ENCODE measurements at regions not wholly inside any gene's neighbourhood (a gene's known extent, or its start where the extent isn't known, plus 50 kb on each side); places are given as distances from the start of the nearest gene placed in this dataset.

DNA sequence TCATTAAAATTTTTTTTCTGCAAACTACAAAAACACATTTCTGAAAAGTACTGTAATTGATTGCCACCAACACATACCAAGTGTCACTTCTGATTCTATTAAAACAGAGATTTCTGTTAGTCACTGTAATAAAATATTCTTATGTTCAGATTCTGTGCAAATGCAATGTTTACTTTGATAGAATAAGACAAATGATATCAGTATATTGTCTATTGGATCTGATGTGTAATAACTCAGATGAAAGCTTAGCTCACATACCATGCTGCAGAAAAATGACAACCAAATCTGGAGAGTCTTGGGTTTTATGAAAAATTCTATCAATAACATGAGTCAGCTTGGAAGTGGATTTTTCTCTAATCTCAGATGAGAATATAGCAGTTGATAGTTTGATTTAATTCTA lies 963.8 kb upstream of the B3GALT2 start:
- DNase-seq (ENCODE audit: low read depth in 2 of 2, low spot score in 1 of 2) = no peak

DNA sequence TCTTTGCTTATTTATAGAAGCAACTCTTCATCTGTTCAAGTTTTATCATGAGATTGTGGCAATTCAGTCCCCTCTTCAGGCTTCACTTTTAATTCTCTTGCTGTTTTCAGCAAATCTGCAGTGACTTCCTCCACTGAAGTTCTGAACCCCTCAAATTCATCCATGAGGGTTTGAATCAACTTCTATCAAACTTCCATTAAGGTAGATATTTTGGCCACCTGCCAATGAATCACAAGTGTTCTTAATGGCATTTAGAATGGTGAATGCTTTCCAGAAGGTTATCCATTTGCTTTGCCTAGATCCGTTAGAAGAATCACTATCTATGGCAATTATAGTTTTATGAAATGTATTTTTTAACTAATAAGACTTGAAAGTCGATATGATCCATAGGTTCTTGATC lies 946.7 kb upstream of the B3GALT2 start:
- DNase-seq (ENCODE audit: low read depth in 2 of 2, low spot score in 1 of 2) = no peak

DNA sequence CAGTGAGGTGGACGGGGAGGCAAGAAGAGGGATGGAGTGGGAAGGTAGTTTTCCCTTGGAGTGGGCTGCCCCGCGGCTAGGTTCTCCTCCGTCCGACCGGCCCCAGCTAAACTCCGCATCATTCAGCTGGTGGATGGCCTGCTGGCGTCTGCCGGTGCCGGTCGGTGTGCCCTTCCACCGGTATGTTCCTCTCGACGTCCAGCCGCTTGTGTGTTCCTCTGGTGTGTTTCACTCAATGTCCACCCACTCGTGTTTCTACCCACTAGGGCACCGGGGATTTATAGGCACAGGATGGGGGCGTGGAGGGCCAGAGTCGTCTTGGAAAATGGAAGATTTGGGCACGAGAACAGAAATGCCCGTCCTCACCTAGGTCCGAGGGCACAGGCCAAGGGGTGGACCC lies 931.7 kb upstream of the B3GALT2 start:
- DNase-seq (ENCODE audit: low read depth in 2 of 2, low spot score in 1 of 2) = no peak

DNA sequence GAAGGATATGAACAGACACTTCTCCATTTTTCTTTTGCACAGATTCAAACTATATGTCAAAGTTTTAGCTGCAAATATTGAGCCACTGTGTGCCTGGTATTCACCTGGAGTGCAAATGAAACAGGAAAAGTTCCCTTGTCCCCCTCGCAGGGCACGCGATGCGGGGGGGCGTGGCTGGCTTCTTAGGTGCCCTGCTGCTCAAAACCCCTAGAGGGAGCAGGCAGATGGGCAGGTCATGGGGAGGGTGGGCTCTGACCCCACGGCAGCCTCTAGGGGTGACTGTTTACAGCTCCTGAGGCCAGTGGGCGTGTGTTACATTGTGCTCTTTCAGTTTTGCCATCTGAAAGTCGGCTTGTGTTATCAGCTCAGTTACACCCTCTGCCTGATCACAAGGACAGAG lies 931.2 kb upstream of the B3GALT2 start:
- no peak for DNase-seq (ENCODE audit: low read depth in 2 of 2, low spot score in 1 of 2)

DNA sequence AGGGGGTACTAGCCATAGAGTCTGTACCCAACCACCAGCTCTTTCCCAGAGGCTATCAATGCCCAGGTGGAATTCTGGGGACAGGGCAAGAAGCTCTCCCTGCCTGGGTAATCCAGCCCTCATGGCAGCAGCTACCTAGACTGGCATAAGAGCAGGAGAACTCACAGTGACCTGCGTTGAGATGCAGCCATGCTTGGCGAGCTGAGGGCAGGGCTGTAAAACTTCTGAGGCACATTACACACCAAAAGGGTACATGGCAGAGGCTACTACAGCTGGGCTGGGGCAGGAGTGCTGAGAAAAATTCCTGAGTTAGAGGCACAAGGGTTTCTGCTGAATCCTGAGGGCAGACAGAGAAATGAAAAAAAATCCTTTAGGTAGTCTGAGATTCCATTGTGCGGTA lies 927.9 kb upstream of the B3GALT2 start:
- no peak for DNase-seq (ENCODE audit: low read depth in 2 of 2, low spot score in 1 of 2)

DNA sequence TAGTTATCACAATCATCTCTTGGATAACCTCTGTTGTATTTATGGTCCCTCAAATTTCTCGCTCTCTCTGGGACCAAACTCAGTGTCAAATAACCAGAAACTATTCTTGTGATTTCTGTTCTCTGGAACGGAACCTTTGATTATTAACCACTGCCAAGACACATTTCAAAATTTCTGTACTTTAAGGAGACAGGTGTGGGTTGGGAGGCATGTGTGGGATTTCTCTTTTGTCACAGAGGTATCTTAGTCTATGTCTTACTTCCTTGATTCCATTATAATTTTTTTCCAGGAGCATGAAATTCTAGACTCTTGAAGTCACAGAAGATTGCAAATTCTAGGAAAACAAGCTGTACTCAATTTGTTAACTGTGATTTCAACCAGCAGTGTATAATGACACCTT lies 919.0 kb upstream of the B3GALT2 start:
- DNase-seq (ENCODE audit: low read depth in 2 of 2, low spot score in 1 of 2) = no peak

DNA sequence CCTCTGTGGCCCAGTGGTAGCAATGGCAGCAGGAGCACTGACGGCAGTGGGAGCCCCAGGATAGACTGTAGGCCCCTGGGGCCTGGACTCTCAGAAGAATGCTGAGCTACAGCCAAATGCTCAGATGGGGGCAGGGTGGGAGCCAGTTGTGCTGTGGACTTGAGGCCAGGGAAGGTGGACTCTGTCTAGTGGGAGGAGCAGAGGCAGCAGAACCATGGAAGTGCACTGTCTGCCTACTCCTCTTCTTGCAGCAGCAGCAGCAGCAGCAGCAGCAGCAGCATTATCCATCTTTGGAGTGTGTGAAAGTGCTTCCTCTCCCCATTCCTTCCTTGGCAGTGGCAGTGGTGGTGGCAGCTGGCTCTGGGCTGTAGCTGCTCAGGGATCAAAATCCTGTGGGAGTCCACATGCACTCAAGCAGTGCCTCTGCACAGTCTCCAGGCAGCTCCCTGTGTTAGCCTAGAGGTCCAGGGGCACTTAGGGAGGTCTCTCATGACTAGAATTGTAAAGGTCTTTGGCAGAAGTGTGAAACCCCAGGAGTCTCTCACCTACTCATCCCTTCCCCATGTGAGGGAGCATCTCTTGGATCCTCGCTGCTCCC lies 917.9 kb upstream of the B3GALT2 start:
- DNase-seq (ENCODE audit: low read depth in 2 of 2, low spot score in 1 of 2) = no peak

DNA sequence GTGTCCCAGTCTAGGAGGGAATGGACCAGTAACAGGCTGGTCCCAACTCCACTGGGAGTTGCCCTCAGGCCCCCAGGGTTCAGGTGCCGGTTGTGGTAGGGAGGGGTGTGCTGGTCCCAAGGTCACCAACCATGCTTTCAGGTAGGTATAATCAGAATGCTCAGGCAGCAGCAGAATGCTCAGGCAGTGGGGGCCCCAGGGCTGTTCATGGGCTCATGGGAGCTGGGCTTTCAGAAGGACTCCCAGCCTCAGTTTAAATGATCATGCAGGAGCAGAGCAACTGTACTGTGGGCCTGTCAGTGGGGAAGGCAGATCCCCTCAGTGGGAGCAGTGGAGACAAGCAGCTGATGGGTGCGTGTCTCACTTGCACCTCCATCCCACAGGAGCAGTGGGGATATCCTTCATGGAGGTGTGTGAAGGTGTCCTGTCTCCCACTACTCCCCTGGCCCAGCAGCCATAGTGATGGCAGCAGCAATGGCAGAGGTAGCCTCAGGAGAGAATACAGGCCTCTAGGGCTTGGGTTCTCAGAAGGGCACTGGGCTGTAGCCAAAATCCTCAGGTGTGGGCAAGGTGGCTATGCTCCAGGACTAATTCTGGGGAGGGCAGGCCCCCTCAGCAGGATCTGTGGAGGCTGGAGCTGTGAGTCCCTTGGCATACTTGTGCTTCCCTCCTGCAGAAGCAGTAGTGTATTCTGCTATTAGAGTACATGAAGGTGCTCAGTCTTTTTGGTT lies 917.3 kb upstream of the B3GALT2 start:
- no peak for DNase-seq (ENCODE audit: low read depth in 2 of 2, low spot score in 1 of 2)

DNA sequence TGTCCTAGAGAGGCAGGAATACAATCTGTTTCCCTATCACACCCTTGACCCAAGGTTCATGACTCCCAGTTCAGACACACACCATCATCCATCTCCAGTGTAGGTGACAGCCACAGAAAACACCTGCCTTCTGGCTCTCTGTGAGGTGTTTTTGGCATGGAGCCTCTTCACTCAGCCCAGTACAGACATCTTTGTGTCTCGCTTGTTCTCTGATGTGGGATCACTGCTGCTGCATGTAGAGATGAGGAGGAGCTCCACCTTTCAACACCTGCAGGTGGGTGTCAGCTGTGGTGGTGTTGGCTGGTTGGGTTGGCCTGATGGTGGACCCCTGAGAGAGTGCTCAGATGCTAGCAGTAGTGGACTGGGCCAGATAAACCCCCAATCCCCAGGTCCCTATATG lies 916.7 kb upstream of the B3GALT2 start:
- no peak for DNase-seq (ENCODE audit: low read depth in 2 of 2, low spot score in 1 of 2)

DNA sequence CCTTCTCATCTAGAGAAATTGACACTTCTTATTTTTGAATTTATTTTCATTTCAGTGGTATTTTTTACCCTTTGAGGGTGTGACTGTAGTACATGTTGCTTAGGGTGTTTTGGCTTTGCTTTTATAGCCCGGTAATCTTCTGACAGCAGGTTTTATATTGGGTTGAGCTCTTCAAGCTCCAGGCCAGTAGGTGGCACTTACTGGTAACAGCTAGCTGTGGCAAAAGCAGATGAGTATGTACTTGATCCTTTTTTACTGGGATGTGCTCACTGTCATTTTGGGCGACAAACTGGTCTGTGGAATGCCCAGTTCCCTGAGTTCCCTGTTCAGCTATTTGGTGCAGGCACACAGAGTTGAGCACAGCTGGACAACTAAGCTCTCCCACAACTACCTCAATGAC lies 916.2 kb upstream of the B3GALT2 start:
- no peak for DNase-seq (ENCODE audit: low read depth in 2 of 2, low spot score in 1 of 2)

DNA sequence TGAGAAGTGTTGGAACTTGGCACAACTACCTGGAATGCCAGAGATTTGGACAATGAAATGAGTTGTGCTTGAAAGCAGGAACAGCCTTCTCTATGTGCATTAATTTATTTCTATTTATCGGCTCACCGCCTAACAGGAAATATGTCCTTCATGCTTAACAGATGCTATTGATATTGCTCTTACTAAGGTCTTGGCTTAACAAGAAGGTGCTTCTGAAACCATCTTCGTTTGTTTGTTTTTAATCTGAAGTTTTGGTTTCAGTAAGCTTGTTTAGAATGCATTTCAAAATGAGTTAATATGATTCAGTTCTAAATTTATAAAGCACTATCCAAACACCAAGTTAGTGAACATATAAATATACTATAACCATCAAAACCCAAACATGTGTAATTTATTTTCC lies 898.3 kb upstream of the B3GALT2 start:
- no peak for DNase-seq (ENCODE audit: low read depth in 2 of 2, low spot score in 1 of 2)

DNA sequence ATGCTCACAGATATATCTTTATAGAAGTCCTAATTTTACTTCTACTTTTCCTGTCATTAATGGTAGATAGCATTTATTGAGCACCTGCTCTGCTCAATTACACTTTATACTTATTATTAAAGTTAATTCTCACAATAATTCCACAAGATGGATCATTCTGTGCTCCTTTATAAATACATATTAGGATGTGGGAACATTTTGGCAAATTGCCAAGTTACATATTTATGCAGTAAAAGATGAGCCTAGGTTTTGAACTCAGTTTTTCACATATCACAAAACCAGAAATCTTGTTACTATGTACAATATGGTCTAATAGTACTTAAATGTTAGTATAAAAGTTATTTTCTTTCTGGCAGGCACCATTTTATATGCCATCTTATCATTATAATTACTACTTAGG lies 895.0 kb upstream of the B3GALT2 start:
- DNase-seq (ENCODE audit: low read depth in 2 of 2, low spot score in 1 of 2) = no peak

DNA sequence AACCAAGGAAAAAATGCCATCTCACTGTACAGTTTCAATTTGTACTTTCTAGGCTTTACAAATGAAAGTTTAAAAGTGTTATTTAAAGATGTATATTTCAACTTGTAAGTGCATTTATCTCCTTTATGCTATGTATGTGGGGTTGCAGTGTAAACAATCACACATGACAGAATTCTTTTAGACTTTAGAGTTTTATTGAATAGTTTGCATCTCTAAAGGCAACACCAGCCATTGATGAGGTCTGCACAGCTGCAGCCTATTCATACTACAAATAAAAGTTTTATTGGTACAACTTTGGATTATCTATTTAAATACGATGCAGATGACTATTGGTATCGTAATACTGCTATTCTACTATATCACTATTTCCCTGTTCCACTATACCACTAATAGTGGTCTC lies 894.4 kb upstream of the B3GALT2 start:
- no peak for DNase-seq (ENCODE audit: low read depth in 2 of 2, low spot score in 1 of 2)

DNA sequence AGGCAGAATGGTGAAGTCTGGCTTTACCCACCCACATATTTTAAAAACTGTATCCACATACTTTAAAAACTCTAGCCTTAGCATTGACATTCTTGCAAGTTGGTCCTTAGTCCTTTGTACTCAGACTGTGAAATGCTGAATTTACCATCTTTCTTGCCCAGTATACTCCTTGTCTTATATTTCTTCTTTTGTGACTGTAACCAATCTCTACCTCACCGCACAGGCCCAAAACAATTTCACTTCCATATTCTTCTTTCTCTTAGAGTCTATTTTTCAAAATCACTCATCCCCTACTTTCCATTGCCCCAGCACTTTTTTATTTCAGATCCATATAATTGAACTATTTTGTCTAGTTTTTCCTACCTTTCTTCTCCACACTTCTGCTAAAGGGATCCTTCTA lies 892.4 kb upstream of the B3GALT2 start:
- no peak for DNase-seq (ENCODE audit: low read depth in 2 of 2, low spot score in 1 of 2)

DNA sequence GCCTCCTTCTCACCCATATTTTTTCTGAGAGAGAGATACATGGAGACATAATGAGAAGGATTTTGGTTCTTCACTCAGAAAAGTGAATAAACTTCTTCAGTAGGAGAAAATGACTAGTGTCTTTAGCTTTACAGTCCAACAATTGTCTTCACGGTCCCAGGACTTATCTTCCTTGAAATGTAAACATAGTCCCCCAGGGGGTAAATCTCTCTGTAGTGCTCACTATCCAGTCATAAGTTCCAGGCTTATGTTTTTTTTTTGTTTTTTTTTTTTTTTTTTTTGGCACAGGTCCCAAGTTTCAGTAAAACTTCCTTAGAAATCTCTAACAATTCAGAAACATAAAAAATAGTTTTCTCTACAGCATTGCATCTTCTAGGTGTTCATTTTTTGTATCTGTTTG lies 890.2 kb upstream of the B3GALT2 start:
- DNase-seq (ENCODE audit: low read depth in 2 of 2, low spot score in 1 of 2) = no peak

DNA sequence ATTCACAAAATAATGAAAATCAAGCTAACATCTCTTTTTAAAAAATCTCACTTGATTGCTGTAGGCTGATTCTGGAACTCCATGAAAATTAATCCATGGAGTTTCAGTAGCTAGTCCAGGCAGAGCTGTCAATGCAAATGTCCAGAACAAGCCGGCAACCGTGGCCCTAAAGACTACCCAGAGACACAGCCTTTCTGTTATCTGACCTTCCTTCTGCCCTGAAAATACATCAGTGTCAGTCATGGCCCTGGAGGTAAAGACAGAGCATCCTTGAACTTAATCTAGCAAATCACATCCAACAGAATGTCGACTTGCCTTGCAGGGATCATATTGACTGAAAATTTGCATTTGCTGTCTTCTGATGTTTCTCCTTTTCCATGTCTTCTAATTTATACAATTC lies 887.4 kb upstream of the B3GALT2 start:
- DNase-seq (ENCODE audit: low read depth in 2 of 2, low spot score in 1 of 2) = no peak

DNA sequence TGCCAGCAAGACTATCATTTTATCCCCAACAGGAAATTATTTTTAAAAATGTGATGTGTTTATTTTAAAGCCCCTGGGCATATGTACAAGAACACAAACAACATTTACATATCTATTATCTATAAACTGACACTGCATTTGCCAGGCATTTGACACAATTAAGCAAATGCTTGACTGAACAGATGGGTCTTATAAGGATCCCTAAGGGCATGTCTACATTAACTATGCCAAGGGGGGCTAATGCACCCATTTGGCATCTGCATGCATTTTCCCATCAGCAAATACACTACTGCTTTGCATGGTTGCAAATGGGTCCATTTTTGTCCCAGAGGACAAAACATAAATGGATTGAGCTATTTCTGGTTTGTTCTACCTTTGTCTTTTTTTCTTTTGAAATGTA lies 884.8 kb upstream of the B3GALT2 start:
- DNase-seq (ENCODE audit: low read depth in 2 of 2, low spot score in 1 of 2) = no peak

DNA sequence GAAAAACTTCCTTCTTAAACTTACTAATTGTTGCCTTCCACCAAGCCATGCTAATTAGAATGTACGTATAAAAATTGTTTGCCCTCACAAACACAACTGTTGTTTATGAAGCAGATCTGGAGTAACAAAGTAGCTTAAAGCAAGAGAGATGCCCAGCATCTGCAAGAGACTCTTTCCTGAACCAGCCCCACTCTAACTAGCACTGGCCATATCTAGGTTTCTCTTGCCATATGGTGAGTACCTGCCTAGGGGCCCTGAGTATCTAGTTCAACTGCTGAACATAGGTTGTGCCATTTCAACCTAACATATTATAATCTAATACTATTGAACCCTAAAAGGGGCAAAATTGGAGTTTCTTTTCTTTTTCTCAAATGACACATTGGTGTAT lies 883.4 kb upstream of the B3GALT2 start:
- DNase-seq (ENCODE audit: low read depth in 2 of 2, low spot score in 1 of 2) = no peak

DNA sequence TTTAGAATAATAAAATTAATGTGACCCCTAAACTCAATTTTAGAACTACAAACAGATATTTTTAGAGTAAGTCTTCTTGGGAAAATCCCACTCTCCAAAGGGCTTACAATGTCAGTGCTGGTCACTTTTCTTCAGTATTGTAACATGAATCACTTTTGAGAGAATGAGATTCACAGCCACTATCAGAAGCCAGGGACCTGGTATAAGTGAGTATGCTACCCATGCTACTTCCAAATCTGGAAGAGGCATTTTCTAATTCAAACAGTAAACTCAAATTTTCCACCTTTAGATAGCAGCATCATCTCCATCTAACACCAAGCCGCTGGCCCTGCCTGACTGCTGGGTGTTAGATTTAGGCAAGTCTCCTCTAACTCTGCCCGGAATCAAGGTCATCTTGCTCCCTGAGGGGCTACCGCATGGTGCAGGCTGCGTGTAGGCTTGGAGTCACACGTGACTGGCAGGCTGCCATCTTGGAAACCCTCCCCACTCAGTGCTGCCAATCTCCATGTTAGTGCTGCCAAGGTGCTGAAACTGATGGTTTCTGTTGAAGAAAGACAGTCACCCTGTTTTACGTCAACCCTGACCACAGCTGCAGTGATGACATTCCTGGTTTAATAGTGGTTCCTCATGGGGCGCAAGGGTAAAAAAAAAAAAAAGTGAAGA lies 882.9 kb upstream of the B3GALT2 start:
- no peak for DNase-seq (ENCODE audit: low read depth in 2 of 2, low spot score in 1 of 2)

DNA sequence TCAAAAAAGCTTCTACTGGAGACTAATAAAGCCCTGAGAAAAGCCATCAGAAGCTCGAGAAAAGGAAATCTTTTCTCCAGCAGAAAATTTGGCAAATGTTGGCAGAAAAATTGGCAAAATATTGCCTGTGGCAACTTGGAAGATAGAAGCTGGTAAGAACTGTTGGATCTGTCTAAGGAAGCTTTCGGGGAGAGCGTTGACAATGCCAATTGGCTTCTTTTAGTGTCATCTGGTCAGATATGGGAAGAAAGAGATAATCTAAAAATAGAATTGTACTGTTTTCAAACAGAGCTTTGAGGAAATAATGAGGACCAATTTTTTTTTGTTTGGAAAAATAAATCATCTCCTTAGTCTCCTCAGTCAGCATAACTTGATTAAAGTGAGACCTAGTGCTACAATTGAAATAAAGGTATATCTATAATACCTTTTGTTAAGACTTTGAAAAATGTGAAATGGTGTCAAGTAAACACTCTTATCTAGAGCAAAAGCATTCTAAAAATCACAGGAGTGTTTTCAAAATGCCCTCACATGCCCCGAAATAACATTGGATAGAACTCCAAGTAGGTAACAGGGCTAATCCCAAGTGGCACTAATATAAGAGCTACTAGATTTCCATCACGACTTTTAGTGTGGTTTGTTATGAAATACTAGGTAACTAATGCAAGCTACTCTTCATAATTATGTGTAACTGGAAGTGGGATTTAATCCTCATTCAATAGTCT lies 882.2 kb upstream of the B3GALT2 start:
- no peak for DNase-seq (ENCODE audit: low read depth in 2 of 2, low spot score in 1 of 2)

DNA sequence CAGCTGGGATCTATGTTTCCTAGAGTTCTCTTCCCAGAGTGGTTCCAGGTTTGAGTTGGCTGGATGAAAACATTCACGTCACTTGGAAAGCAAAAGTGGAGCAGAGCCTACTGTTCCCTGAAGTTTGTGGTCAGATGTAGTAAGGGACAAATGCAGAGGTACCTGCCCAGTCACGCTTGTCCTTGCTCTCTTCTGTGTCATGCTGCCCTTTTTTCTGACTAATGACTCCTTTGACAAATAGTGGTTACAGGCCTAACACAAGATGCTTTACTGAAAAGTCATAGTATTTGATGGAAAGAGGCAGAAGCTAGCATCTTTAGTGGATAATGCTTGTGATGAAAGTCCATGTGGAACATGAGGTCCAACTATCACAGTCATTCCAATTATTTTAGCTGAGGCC lies 881.4 kb upstream of the B3GALT2 start:
- no peak for DNase-seq (ENCODE audit: low read depth in 2 of 2, low spot score in 1 of 2)

DNA sequence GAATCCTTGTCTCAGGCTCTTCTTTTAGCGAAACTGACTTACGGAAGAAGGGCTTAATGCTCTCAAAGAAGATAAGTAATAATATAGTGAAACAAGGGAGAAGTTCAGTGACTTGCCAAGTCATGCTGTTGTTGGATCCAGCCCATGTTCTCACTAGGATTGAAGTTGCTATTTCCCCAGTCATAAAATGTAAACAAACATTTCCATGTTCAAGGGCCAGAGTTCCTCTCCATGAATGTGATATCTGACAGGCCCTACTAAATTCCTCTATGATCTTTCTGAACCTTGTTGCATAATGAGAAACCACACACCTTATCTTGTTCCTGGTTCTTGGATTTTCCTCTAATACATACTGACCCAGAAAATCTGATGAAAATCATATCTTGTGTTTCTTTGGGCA lies 876.5 kb upstream of the B3GALT2 start:
- no peak for DNase-seq (ENCODE audit: low read depth in 2 of 2, low spot score in 1 of 2)
